ENCODE measurements at regions not wholly inside any gene's neighbourhood (a gene's known extent, or its start where the extent isn't known, plus 50 kb on each side); places are given as distances from the start of the nearest gene placed in this dataset.

GRCh38 chr4:81625422-81626417, 154.0 kb upstream of the RASGEF1B start:
- no peak for DNase-seq

- no peak for DNase-seq
These were observed 151.7 kb upstream of the RASGEF1B start for GRCh38 chr4:81623434-81623833.

DNA sequence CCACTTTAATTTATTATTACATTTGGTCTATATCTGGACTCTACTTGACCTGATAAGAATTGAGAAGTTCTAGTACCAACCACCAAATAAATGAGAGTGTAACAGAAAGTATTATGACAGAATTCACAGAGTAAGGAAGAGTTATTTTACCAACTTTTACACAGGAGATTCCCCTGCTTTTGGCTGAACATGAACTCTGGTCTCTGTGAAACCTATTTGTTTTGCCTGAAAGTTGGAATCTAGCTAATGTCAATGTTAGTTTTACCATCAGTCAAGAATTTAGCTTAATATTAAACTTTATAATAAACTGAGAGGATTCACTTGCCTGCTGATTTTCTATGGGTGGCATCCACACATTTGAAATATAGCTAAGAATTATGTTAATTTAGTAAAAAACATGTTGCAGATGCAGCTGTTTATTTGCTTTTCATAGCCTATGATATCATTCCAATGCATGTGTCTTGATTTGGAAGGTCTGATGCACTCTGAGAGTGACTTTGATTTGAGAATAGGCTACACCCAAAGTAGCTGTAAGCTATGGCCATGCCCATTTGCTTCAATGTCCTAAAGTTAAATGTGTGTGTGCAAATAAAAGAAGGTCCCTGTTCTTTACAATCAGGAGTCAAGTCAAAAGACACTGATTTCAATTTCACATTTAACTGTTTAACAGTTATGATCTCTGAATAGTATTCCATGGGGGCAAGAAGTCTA, 150.9 kb upstream of the RASGEF1B start:
- DNase-seq: no peak

DNA sequence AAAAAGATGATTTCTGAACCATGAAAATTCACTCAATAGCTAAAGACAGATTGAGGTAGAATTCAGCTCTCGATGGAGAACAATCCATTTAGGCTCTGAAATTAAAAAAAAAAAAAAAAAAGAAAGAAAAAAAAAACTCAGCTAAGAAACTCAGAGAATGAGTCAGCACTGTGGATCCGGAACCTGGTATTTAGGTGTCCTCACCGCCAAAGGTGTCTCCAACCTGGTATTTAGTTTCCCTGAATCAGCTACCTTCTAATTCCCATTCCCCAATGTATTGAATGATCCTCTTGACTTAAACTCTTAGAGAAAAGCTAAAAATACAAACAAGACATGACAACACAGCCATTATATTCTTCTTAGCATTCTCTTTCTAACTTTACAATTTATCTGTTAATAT, 150.3 kb upstream of the RASGEF1B start:
- no peak for DNase-seq

DNA sequence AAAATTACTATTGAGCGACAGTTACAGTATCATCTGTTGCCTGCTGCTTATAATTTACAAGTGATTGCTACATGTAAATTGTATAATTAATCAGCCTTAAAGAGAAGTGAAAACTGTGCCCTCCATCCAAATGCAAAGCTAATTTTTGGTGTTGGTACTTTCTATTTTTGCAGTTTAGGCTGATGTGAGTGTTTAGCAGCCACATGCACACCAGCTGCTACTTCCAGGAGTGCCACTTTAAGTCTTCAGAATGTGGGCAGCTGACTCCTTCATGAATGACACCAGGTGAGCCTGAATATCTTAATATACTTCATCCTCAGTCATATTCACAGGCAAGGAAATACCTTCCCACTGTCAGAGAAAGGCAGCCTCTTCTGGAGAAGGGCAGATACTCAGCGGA, 149.8 kb upstream of the RASGEF1B start:
- no peak for DNase-seq

DNA sequence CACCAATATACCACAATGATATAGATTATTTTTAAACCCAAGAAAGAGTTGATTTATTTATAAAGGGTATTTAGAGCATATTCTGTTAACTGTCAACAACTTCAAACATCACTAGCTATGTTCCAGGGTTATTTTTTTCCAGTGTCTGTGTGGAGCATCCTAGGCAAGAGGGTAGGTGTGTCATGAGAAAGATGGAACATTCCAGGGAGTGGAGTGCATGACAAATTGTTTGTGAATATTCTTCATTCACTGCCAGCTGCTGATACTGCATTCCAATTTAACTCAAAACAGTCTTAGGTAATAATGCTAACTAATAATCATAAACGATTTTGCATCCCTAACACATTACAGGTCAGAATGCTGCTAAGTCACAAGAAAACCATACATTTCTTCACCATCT, 148.7 kb upstream of the RASGEF1B start:
- no peak for DNase-seq

GRCh38 chr4:81617545-81617944, 145.8 kb upstream of the RASGEF1B start:
- DNase-seq: no peak

DNA sequence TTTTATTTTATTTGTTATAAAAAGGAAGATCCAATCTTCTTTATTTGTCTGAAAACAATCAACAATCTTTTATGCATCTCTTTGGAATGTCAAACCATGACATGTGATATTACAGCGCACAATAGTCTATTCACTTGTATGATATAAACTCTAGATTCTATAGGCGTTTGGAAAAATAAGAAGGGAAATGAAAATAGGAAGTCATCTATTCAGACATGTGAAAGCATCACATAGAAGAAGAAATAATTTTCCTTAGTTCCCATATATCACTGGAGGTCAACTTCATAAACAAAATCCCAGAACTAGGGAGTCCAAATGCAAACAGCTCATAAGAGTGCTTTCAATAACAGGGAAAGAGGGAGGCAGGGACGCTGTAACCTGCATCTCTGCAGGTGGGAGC, 139.5 kb upstream of the RASGEF1B start:
- DNase-seq: no peak

DNA sequence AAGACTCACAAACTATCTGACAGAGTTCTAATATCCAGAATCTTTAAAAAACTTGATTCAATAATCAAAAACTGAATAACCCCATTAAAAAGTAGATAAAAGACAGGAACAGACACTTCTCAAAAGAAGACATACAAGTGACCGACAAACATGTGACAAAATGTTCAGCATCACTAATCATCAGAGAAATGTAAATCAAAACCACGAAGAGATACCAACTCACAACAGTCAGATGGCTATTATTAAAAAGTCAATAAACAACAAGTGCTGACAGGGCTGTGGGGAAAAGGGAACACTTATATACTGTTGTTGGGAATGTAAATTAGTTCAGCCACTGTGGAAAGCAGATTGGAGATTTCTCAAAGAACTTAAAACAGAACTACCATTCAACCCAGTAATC, 138.1 kb upstream of the RASGEF1B start:
- DNase-seq: no peak

DNA sequence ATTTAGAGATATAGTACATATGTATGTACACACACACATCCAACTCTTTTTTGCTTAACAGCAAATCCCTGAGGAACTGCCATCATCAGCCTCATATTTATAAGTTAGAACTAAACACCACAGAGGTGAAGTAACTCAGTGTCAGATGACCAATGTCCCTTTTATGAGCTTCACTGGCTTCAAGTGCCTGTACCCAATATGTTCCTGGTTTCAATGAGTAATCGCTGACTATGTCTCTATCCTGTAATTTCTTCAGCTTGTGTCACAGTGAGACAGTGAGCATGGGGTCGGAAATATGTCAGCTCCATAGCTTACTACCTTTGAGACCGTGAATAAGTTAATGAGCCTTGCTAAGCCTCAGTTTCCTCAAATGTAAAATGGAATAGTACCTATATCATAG, 136.2 kb upstream of the RASGEF1B start:
- DNase-seq: no peak

- DNase-seq: peak; percentile 39
These were observed 135.2 kb upstream of the RASGEF1B start for GRCh38 chr4:81606801-81607501.

DNA sequence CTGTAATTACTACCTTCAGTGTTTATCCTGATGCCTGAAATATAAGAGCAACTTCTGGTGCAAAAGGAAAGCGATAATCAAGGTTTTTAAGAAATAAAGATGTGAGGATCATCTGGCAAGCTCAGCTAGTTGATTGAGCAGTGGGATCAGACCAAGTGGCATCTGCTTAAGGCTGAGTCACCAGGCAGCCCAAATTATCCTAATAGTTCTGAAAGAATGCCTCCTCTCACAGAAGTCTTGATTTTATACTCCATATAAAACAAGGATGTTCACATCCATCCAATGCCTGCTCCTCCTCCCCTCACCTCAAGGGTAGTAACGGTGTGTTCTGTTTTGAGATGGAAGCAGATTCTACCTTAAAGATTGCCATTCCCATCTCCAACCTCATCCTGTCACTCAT, 134.5 kb upstream of the RASGEF1B start:
- DNase-seq: no peak

DNA sequence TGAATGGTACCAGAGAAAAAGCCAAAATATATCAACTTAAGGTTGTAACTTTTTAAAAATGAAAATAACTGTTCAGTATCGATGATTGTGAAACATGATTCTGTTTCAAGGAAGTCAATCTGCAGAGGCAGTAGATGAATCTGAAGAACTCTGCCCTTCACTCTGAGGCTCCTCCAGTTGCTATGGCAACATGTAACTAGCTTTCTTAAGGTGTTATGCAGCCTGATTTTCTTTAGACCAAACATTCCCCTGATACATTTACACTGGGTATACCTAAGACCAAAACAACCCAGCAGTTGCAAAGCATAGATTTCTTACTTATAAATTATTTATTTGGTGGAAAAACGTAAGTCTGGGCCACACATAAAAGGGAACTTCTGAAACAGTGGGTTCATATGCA, 133.6 kb upstream of the RASGEF1B start:
- DNase-seq: no peak

DNA sequence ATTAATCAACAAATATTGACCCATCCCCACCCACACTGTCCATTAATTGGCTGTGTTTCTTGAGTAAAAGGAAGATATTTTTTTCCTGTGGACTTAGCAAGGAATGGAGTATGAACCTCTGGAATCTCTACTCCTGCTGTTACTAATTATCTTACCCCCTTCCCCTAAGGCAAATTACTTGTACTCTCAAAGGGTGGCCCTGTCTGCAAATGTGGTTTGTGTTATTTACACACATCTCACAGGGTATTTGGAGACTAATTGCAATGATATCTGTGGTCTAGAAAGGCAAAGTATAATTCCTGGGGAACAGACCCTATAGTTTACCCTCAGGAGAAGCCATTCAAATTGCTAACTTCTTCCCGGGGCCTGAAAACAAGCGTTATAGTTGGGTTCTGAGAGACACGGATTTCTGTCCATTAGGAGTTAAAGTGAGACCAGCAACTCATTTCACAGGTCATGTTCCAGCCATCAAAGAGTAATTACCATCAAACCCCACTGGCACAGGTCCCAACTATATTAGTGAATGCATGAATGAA, 133.0 kb upstream of the RASGEF1B start:
- DNase-seq: no peak

DNA sequence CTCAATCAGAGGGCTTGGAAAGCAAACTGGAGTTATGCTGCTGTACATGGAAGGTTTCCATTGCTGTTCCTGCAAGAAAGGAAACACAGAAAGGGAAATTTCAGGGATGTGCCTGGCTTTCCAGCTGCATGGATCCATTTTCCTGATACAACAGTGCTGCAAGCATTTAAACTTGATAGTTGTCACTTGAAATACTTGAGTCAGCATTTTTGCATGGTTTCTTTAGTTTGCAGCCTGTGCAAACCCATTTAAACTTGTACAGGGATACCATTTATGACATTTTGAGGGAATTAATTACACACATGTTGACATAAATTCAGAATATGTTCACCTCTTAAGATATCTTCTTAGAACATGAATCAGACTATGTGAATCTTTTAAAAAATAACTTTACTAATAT, 131.1 kb upstream of the RASGEF1B start:
- no peak for DNase-seq

GRCh38 chr4:81601358-81601694, 129.6 kb upstream of the RASGEF1B start:
- no peak for DNase-seq

DNA sequence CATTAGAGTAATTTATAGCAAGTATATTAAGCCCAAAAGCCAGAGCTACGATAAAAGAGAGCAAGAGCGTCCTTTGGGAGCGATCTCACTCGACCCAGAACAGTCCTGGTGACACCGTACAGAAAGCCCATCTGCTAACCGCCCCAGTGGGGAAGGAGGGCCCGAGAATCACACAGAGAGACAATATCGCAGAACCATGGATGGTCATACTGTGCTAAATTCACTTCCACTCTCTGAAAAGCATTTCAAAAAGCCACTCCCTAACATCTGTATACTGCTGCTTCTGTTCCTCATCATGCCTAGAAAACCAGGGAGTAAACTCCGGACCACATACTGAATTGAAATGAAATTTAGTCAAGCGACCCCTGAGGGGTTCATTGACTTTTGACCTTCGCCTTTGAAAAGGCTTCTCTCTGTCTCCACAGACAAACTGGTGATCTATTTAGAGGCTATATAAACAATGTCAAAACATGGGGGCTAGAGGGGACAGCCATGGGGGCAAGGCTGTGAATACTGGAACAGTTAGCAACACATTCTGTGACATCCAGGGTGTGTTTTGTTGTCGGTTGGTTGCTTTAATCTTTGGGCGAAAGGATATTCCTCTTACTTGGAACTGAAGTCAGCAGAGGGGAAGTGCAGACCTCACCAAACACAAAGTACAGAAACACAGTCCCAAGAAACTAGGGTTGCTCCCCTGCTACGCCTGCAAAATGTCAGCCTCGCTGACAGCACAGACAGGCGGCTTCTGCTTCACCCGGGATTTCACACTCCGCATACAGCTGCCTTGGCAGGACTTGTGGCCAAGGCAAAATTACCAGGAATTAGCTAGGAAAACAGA, 129.0 kb upstream of the RASGEF1B start:
- peak; percentile 51 for DNase-seq

DNA sequence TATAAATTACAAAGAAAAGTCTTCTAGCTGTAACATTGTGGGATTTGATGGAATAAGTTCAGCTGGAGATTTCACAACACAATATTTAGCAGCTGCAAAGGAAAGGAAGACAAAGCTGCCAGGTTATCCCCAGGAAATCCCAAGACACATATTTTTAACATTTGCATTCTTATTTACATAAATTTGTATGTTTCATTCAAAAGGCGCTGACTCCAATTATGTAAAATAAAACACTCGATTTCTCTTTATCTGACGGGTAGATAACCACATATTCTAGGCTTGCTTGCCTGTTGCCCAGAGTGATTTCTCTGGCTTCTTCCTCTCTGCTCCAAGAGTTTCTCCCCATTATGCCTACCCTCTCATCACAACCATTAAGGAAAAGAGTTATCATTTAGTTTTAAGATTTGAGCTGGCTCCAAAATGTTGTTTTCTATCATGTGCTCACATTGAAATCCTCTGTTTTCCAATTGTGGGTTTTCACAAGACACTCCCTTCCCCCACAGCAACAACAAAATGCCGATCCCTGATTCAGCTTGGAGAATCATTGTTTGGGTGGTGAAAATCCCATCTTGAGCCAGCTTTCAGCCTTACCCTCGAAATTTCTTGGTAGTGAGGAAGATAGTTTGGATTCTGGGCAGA, 128.2 kb upstream of the RASGEF1B start:
- no peak for DNase-seq

DNA sequence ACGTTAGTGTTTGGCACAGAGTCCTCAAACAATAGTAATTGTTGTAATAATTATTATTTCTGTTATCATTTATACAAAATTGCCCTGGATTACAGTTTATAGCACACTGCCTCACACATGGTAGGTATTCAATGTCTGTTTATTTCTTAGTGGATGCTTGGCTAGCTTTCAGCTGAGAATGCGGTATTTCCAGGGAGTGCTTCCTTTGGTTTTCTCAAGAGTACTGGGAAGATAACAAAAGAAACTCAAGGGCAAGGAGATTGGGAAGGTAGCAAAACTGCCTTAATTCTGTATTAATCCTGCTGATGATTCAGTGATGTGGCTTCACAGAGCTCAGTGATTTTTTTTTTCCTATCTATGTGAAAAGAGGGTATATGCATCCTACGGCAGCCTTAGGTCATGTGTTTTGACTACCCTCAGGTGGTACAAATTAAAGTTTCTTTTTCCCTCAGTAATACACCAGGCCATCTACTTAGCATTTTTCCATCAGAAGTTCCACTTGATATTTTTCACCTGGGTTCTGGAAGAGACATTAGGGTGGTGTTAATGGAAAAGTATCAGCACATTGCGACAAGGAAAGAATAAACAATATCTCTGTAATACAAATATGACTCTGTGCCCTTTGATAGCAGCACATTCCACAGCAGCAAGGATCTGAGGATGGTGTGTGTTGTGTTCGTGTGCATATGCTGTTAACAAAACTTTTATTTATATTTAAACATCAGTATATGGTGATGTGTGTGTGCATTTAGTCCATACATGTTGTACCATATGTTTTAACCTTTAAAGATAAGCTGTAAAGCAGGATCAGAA, 124.3 kb upstream of the RASGEF1B start:
- DNase-seq: no peak

DNA sequence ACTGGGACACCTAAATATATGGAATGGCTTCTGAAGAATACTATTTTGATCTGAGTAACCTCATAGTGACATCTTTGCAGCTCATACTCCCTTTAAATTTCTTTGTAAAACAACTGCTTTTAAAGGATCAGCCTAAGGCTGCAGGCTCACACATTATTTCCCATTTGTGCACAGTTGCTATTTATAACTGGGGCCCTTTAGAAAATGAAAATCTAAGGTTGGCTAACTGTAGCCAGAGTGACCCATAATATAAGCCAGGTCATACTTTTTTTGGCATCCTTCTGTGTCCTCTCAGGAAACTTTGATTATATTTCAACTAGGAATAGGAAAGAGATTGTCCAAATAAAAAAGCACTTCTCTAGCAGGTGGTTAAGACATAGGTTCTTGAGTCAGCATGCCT, 123.6 kb upstream of the RASGEF1B start:
- DNase-seq: no peak

Measured in right kidney (tissue), 1 donor.